NT2/D1 (cell line): ENCODE measurements at regions not wholly inside any gene's neighbourhood (a gene's known extent, or its start where the extent isn't known, plus 50 kb on each side); places are given as distances from the start of the nearest gene placed in this dataset.

ENCODE experiments used
- SUZ12 ChIP-seq: IDR thresholded peaks from 2 replicates; pipeline ENCODE4 v1.6.1; 2011; ENCODE audit not compliant: insufficient read length, insufficient read depth; ENCODE audit errors: extremely low read depth
- YY1 ChIP-seq: IDR thresholded peaks from 2 replicates; pipeline ENCODE4 v1.6.1; 2011; ENCODE audit not compliant: insufficient read length, insufficient read depth
- ZNF274 ChIP-seq: IDR thresholded peaks from 2 replicates; pipeline ENCODE4 v1.6.1; 2011; ENCODE audit warnings: mild to moderate bottlenecking, low read depth, low read length

DNA sequence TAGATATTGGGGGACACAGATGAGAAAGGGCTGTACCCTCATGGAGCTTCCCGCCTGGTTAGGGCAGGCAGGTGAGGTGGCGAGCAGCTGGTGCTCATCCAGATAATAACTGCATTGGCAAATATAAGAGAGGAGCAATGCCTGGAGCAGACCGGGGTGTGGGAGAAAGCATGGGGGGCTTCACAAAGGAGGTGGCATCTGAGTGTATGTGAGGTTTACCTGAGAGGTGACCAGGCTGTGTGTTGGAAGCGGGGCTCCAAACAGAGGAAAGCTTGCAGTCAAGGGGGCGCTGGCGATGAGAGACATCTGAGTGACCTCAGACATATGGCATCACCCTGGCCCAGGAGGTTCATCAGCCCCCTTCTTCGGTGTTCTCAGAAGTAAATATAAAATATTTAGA, 72.1 kb upstream of the PMEPA1 start:
- TF ChIP-seq ZNF274 (no peak), SUZ12 (no peak), YY1 (no peak)
